ENCODE measurements at regions not wholly inside any gene's neighbourhood (a gene's known extent, or its start where the extent isn't known, plus 50 kb on each side); places are given as distances from the start of the nearest gene placed in this dataset.

DNA sequence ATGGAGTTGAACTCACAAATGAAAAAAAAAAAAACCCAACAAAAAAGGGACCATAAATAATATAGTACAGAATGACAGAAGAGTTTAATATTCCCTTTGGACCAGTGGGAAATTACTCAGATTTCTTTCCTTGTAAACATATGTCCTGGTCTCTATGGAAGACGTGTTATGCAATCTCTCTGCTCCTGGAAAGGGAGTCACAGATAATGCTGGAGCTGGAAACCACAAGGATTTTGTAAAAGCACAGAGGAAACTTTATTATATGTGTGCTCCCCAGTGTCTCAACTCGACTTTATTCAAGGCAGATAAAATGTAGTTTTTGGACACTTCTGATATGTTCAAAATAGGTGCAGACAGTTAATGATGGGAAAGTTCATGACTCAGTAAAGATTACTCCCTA, 88.1 kb upstream of the ZFP64 start:
- TF ChIP-seq, protein P1, sequence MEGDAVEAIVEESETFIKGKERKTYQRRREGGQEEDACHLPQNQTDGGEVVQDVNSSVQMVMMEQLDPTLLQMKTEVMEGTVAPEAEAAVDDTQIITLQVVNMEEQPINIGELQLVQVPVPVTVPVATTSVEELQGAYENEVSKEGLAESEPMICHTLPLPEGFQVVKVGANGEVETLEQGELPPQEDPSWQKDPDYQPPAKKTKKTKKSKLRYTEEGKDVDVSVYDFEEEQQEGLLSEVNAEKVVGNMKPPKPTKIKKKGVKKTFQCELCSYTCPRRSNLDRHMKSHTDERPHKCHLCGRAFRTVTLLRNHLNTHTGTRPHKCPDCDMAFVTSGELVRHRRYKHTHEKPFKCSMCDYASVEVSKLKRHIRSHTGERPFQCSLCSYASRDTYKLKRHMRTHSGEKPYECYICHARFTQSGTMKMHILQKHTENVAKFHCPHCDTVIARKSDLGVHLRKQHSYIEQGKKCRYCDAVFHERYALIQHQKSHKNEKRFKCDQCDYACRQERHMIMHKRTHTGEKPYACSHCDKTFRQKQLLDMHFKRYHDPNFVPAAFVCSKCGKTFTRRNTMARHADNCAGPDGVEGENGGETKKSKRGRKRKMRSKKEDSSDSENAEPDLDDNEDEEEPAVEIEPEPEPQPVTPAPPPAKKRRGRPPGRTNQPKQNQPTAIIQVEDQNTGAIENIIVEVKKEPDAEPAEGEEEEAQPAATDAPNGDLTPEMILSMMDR (IDR thresholded peaks at IDR 0.05; ENCODE audit: insufficient read depth, low read length, poor library complexity, severe bottlenecking), result no peak
- Histone ChIP-seq H3K36me3 (ENCODE audit: control insufficient read depth, insufficient read depth, low read length) (no peaks in the 10 kb centered on the region), H3K27me3 (ENCODE audit: control insufficient read depth, insufficient read depth, low read length) (peaks cover 2% of the 10 kb centered on the region), H3K4me3 (ENCODE audit: low read depth, low read length) (no peak overlapping the region)
- no peak for DNase-seq (ENCODE audit: low read depth)

DNA sequence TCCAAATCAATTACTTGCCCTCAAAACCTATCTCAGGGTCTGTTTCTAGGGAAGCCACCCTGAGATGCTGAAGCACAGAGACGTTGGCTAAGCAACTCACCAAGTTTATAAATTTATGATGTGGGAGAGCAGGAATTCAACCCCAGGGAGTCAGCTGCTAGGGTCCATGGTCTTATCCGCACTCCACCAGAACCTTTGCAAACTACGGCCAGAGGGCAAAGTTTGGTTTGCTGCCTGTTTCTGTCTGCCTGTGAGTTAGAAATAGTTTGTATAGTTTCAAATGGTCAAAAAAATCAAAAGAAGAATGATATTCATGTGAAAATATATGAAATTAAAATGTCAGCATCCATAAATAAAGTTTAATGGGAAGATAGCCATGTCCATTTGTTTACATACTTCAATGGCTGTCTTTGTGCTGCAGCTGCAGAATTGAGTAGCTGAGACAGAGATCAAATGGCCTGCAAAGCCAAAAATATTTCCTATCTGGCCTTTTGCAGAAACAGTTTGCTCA, 83.7 kb upstream of the ZFP64 start:
- Histone ChIP-seq H3K36me3 (ENCODE audit: control insufficient read depth, insufficient read depth, low read length) (no peaks in the 10 kb centered on the region), H3K27me3 (ENCODE audit: control insufficient read depth, insufficient read depth, low read length) (peaks cover 2% of the 10 kb centered on the region), H3K4me3 (ENCODE audit: low read depth, low read length) (no peak overlapping the region)
- TF ChIP-seq, protein P1 (IDR thresholded peaks at IDR 0.05; ENCODE audit: insufficient read depth, low read length, poor library complexity, severe bottlenecking), result no peak
- DNase-seq (ENCODE audit: low read depth), result no peak

DNA sequence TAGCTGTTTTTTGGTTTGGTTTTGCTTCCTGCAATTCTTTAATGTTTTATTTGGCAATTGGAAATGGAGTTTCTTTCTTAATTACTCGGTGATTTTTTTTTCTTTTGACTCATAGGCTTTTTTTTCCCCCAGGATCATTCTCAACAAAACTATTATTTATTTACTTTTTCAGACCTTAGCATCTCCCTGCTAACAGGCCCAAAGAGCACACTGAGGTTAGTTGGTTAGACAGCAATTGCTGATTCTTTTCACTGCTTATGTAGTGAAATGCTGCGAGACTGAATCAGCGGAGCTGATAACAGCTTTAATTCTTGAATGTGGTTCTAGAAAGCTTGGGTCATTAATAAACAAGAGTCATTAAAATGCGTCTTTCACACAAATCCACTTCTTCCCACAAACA, 79.1 kb upstream of the ZFP64 start:
- Histone ChIP-seq H3K27me3 (ENCODE audit: control insufficient read depth, insufficient read depth, low read length) (peaks cover 2% of the 10 kb centered on the region), H3K36me3 (ENCODE audit: control insufficient read depth, insufficient read depth, low read length) (no peaks in the 10 kb centered on the region), H3K4me3 (ENCODE audit: low read depth, low read length) (no peak overlapping the region)
- DNase-seq (ENCODE audit: low read depth), result no peak
- TF ChIP-seq, protein P1 (IDR thresholded peaks at IDR 0.05; ENCODE audit: insufficient read depth, low read length, poor library complexity, severe bottlenecking), result no peak

DNA sequence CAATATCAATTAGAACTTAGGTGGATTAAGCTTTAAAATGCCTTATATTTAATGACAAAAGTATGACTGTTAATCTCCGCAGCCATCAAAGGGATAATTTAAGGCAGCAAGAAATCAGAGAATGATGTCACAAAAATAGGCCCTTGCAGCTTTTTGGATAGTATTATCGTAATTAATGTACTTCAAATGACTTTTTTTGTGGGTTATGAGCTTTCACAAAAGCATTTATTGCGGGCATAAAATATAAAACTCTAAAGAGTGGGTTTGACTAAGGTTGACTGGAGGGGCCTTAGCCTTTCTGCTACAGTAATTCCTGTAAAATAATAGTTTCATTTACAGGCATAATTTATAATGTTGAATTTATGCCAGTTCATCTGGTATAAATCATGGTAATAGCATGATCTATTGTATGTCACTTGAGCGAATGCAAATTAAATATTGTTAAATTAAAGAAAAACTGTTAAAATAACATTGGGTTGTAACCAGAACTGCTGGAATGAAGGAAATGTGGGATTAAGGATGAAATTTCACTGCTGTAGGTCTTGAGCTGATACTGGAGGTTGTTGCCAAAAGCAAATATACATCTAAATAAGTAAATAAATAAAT, 78.5 kb upstream of the ZFP64 start:
- TF ChIP-seq, protein P1 (IDR thresholded peaks at IDR 0.05; ENCODE audit: insufficient read depth, low read length, poor library complexity, severe bottlenecking), result no peak
- Histone ChIP-seq H3K27me3 (ENCODE audit: control insufficient read depth, insufficient read depth, low read length) (peaks cover 2% of the 10 kb centered on the region), H3K36me3 (ENCODE audit: control insufficient read depth, insufficient read depth, low read length) (no peaks in the 10 kb centered on the region), H3K4me3 (ENCODE audit: low read depth, low read length) (no peak overlapping the region)
- DNase-seq (ENCODE audit: low read depth), result no peak

DNA sequence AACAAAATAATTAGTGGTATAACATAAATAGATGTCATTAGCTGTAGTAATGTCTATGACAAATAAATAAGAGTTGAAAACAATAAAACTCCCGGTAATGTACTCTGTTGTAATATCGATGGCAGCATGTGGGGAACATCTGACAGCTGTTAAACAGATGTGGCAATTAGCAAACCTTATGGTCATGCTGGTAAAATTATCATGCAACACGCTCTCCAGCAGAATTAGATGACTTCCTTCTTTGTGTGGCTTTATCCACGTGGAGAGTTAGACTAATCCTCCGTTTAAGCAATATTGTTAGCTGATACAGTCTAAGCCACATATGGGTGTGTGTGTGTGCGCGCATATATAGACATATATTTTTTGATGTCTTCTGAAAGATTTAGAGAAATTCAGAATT, 77.7 kb upstream of the ZFP64 start:
- no peaks in the 10 kb centered on the region for H3K36me3 ChIP-seq (ENCODE audit: control insufficient read depth, insufficient read depth, low read length)
- no peak overlapping the region for H3K4me3 ChIP-seq (ENCODE audit: low read depth, low read length)
- no peak for DNase-seq (ENCODE audit: low read depth)
- TF ChIP-seq, protein P1 (IDR thresholded peaks at IDR 0.05; ENCODE audit: insufficient read depth, low read length, poor library complexity, severe bottlenecking), result no peak
- H3K27me3 ChIP-seq (ENCODE audit: control insufficient read depth, insufficient read depth, low read length), result no peaks in the 10 kb centered on the region

DNA sequence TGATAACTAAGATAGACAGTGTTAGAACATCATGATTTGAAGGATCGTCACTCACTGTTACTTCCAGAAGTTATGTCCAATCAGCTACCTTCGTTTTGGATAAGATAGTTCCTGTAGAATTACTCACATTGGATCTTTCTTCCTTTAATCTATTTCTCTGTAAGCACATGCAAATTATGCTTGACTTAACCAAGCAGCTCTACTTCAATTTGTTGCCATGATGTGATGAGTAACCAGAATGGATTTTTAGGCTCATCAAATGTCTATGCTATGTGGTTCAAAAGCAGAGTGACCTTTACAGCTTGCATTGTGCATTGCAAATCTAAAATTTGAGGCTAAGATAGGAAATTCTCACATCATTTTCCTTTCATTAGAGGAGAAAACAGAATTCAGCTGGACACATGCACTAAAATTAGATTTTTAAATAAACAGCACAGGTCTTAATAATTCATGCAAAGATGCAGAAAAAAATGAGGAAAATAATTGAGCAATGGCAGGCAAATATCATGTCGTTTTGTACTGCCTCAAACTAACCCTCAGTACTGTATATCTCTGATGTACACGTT, 76.7 kb upstream of the ZFP64 start:
- H3K4me3 ChIP-seq (ENCODE audit: low read depth, low read length), result no peak overlapping the region
- no peaks in the 10 kb centered on the region for H3K36me3 ChIP-seq (ENCODE audit: control insufficient read depth, insufficient read depth, low read length)
- no peaks in the 10 kb centered on the region for H3K27me3 ChIP-seq (ENCODE audit: control insufficient read depth, insufficient read depth, low read length)
- TF ChIP-seq, protein P1 (IDR thresholded peaks at IDR 0.05; ENCODE audit: insufficient read depth, low read length, poor library complexity, severe bottlenecking), result no peak
- no peak for DNase-seq (ENCODE audit: low read depth)

Data from kidney epithelial cell (primary cell).